ENCODE measurements at regions not wholly inside any gene's neighbourhood (a gene's known extent, or its start where the extent isn't known, plus 50 kb on each side); places are given as distances from the start of the nearest gene placed in this dataset.
"Not testable (repeated sequence)": the region's sequence is repeated elsewhere in the genome, so short reads cannot be mapped to it uniquely, and the experiment has no call there.

DNA sequence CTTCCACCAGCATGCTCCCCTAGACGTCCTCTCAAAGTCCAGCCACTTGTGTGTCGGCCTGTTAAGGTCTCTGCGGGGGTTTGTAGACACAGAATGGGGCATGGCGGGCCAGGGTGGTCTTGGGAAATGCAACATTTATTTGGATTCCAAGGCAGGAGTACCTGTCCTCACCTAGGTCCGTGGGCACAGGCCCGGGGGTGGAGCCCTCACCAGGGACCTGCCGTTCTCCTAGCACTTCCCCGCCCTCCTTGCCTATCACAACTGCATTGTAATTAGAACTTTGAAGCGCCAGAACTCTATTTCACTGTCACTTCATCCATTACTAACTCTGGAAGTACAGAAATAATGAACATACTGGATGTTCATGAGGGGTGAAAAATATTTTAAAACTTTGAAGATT, 268.3 kb upstream of the ACTBL2 start:
- POLR2A ChIA-PET: no interaction called here
- H3K27me3 Mint-ChIP-seq: peaks cover 0 to 18% (median 5%) of the 10 kb centered on the region in 5 donors
- H3K4me3 Mint-ChIP-seq: no peak overlapping the region
- no peak overlapping the region for H3K27ac Mint-ChIP-seq
- no peaks in the 10 kb centered on the region for H3K9me3 Mint-ChIP-seq
- ATAC-seq: no peak
- H3K4me1 Mint-ChIP-seq: no peaks in the 10 kb centered on the region
- H3K36me3 Mint-ChIP-seq: no peaks in the 10 kb centered on the region
- no peak for DNase-seq

DNA sequence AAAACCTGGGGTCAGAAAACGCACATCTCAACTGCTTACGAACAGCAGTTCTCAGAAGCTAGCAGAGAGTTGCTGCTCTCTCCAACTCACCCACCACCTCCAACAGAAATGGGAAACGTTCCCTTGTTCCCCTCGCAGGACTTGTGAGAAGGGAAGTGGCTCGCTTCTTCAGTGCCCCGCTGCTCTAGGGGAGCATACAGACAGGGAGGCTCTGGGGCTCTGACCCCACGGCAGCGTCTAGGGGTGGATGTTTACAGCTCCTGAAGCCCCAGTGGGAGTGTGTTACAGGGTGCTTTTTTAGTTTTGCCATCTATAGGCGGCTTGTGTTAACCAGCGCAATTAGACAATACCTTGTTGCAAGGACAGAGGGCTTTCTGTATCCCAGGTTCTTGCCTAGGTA, 267.7 kb upstream of the ACTBL2 start:
- peaks cover 0 to 16% (median 5%) of the 10 kb centered on the region in 5 donors for H3K27me3 Mint-ChIP-seq
- DNase-seq (no peak), ATAC-seq (no peak)
- no peaks in the 10 kb centered on the region for H3K9me3 Mint-ChIP-seq
- POLR2A ChIA-PET: no interaction called here
- no peaks in the 10 kb centered on the region for H3K4me1 Mint-ChIP-seq
- no peaks in the 10 kb centered on the region for H3K36me3 Mint-ChIP-seq
- H3K27ac Mint-ChIP-seq: no peak overlapping the region
- H3K4me3 Mint-ChIP-seq: no peak overlapping the region

DNA sequence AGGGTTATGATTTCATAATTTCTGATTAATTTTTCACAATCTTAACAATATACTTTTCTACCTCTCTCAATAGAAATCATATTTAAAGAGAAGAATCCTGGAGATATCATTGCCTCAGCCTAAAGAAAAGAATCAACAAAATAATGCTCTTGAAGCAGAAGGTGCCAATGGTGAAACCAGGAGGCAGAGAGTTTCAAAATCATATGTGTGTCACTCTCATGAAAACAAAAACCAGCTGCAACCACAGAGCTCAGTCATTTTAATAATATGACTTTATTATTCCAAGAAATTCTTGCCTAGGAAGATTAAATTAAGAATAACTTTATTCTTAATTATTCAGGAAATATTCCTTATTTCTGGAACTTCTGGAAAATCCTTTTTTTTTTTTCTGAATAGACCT, 266.8 kb upstream of the ACTBL2 start:
- peaks cover 0 to 20% (median 6%) of the 10 kb centered on the region in 5 donors for H3K27me3 Mint-ChIP-seq
- H3K9me3 Mint-ChIP-seq: no peaks in the 10 kb centered on the region
- no peak for DNase-seq
- POLR2A ChIA-PET: no interaction called here
- H3K27ac Mint-ChIP-seq: no peak overlapping the region
- no peaks in the 10 kb centered on the region for H3K36me3 Mint-ChIP-seq
- no peak overlapping the region for H3K4me3 Mint-ChIP-seq
- H3K4me1 Mint-ChIP-seq: no peaks in the 10 kb centered on the region
- ATAC-seq: no peak

DNA sequence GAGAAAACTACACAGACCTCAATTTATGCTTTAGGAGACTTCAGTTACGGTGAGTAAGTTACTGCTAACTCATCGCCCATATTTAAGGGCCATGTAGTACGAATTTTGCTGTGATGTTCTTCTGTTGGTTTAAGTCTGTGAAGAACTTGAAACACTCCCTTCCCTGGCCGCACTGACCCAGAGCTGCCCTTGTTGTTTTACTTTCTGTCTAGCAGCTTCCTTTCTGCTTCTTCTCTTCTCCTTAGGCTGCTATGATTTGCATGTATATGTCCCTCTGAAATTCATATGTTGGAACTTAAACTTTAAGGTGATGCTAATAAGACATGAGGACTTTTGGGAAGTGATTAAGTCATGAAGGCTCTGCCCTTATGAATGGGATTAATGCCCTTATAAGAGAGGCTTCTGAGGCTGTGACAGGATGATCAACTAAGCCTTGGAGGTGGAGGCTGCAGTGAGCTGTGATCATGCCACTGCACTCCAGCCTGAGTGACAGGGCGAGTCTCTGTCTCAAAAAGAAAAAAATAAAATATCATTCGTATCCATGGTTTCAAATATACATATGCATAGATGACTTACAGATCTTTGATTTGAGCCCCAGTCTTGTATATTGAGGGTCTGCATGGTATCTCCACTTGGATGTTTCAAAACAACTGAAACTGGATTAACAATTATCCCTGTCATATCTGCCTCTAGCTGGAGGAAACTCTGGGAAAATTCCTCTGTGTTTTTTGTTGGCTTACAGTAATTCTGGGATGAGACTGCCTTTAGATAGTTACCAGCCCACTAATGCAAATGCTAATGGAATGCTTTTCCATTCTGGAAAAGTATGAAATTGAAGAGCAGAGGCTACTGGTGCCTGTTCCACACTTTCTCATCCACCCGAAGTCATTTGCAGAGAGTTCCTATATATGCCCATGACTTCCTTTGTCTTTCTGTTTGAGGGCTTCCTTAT, 263.4 kb upstream of the ACTBL2 start:
- POLR2A ChIA-PET: no interaction called here
- H3K4me1 Mint-ChIP-seq: no peaks in the 10 kb centered on the region

DNA sequence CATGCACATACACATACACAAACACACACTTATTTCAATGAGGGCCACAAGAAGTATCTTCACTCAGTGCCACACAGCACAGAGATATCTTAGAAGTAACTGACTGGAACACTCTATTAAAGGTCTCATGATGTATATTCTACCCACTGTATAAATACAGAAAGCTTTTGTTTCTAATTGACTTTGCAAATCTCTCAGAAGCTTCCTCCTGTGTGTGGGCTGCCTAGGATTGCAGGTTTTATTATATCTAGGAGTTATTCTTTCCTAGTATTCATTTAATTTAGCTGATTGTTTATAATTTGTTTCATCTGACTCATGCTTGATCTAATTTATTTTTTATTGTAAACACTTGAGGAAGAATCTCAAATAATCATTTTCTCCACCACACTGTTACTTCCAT, 262.4 kb upstream of the ACTBL2 start:
- H3K4me1 Mint-ChIP-seq: no peaks in the 10 kb centered on the region
- no peaks in the 10 kb centered on the region for H3K36me3 Mint-ChIP-seq
- no peaks in the 10 kb centered on the region for H3K9me3 Mint-ChIP-seq
- POLR2A ChIA-PET: no interaction called here
- no peak for ATAC-seq
- no peak overlapping the region for H3K27ac Mint-ChIP-seq
- H3K4me3 Mint-ChIP-seq: no peak overlapping the region
- no peak for DNase-seq
- peaks cover 0 to 16% (median 5%) of the 10 kb centered on the region in 5 donors for H3K27me3 Mint-ChIP-seq

More for the DNA sequence above, 263.4 kb upstream of the ACTBL2 start:
- no peak for DNase-seq
- Mint-ChIP-seq H3K27ac (no peak overlapping the region), H3K9me3 (no peaks in the 10 kb centered on the region), H3K4me3 (no peak overlapping the region), H3K36me3 (no peaks in the 10 kb centered on the region), H3K27me3 (peaks cover 0 to 20% (median 6%) of the 10 kb centered on the region in 5 donors)
- no peak for ATAC-seq

DNA sequence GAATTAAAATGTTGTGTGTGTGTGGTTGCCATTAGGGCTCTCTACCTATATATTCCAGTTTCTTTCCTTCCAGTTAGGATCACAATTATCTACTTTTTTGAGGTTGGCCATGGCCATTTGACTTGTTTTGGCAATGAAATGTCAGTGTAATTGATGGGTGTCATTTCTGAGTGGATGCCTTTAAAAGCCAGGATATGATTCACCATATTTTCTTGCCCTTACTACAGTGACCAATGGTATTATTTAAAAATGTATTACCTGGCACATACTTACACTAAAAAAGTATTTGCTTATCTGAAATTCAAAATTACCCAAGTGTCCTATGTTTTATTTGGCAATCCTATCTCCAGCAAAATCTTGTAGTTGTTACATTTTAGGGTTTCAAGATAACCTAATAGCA, 258.7 kb upstream of the ACTBL2 start:
- Mint-ChIP-seq H3K27ac (no peak overlapping the region), H3K27me3 (peaks cover 0 to 10% (median 0%) of the 10 kb centered on the region in 5 donors), H3K9me3 (peaks cover 0 to 2% (median 0%) of the 10 kb centered on the region in 9 donors), H3K4me1 (no peaks in the 10 kb centered on the region), H3K4me3 (no peak overlapping the region), H3K36me3 (no peaks in the 10 kb centered on the region)
- POLR2A ChIA-PET: no interaction called here
- ATAC-seq (no peak), DNase-seq (no peak)

DNA sequence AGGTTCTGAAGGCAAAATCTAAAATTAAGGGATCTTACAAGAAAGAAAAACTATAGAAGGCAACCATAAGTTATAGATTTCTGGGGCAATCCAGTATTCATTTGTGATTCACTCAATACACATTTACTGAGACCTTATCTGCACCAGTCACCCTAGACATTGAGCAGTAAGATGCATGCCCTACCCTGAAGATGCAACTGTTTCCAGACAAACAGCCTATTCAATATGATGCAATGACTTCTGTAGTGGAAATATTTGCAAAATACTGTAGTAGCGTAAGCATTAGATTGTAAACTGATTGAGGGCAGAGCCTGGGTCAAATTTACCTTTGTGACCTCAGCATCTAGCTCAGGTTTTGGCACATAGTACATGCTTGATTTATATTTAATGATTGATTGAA, 256.2 kb upstream of the ACTBL2 start:
- DNase-seq (no peak), ATAC-seq (no peak)
- H3K9me3 Mint-ChIP-seq: peaks cover 0 to 2% (median 0%) of the 10 kb centered on the region in 9 donors
- no peaks in the 10 kb centered on the region for H3K4me1 Mint-ChIP-seq
- peaks cover 0 to 8% (median 3%) of the 10 kb centered on the region in 5 donors for H3K27me3 Mint-ChIP-seq
- no peak overlapping the region for H3K4me3 Mint-ChIP-seq
- H3K27ac Mint-ChIP-seq: no peak overlapping the region
- H3K36me3 Mint-ChIP-seq: no peaks in the 10 kb centered on the region
- POLR2A ChIA-PET: no interaction called here

DNA sequence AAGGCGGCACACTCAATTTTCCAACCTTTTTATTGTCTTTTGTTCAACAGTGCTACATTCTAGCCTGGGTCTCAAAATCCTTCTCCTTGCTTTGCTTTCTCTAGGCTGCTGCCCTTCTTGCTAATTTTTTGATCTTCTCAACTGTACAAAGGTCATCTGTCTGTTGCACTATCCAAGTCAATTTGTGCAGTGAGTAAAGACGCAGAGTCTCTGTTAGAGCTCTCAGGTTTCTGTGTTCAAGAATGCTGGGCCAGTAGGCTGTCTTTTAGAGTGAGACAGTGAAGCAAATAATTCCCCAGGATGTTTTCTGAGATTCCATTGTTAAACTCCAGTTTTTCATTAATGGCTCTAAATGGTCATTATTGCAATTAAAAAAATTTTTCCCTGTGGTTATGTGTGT, 255.7 kb upstream of the ACTBL2 start:
- H3K9me3 Mint-ChIP-seq: peaks cover 0 to 2% (median 0%) of the 10 kb centered on the region in 9 donors

DNA sequence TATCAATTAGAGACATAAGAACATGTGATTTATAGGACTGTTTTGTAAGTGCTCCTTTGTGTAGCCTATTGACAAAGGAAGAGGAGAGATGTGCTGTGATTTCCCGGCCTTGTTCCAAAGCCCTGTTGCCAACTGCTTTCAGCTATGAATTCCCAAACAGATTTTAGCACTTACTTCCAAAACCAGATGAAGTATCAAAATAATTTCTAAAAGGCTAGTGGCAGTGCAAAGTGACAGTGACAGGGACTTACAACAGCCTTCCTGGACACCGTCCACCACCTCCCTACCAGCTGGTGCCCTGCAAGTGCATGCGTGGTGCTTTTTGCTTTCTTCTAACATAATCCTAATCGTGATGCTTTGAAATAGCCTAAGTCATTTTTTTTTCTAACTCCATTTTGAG, 254.1 kb upstream of the ACTBL2 start:
- no peaks in the 10 kb centered on the region for H3K36me3 Mint-ChIP-seq
- peaks cover 0 to 8% (median 3%) of the 10 kb centered on the region in 5 donors for H3K27me3 Mint-ChIP-seq
- DNase-seq (no peak), ATAC-seq (no peak)
- H3K9me3 Mint-ChIP-seq: peaks cover 0 to 2% (median 0%) of the 10 kb centered on the region in 9 donors
- no peaks in the 10 kb centered on the region for H3K4me1 Mint-ChIP-seq
- POLR2A ChIA-PET: no interaction called here
- no peak overlapping the region for H3K4me3 Mint-ChIP-seq
- H3K27ac Mint-ChIP-seq: no peak overlapping the region

More for the DNA sequence above, 255.7 kb upstream of the ACTBL2 start:
- no peak overlapping the region for H3K4me3 Mint-ChIP-seq
- H3K27ac Mint-ChIP-seq: no peak overlapping the region
- H3K36me3 Mint-ChIP-seq: no peaks in the 10 kb centered on the region
- ATAC-seq (no peak), DNase-seq (no peak)
- H3K4me1 Mint-ChIP-seq: no peaks in the 10 kb centered on the region
- POLR2A ChIA-PET: no interaction called here
- H3K27me3 Mint-ChIP-seq: peaks cover 0 to 8% (median 3%) of the 10 kb centered on the region in 5 donors

DNA sequence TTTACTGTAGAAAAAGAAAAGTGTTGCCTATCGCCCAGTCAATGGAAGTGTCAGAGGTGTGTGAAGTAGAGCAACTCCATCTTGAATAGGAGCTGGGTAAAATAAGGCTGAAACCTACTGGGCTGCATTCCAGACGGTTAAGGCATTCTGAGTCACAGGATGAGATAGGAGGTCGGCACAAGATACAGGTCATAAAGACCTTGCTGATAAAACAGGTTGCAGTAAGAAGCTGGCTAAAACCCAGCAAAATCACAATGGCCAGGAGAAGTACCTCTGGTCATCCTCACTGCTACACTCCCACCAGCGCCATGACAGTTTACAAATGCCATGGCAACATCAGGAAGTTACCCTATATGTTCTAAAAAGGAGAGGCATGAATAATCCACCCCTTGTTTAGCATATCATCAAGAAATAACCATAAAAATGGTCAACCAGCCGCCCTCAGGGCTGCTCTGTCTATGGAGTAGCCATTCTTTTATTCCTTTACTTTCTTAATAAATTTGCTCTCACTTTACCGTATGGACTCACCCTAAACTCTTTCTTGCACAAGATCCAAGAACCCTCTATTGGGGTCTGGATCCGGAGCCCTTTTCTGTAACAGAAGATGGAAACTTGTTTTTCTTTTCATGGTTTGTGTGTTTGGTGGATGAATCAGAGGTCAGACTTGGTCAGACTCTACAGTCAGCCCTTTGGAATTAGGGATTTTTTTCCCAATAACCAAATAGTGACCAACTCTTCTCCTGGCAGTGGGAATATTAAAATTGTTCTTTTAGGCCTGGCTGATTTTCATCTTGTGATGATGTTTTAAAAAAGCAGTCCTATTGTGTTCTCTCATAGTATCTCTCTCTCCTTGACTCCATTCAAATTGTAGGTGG, 252.9 kb upstream of the ACTBL2 start:
- DNase-seq, H3K36me3 Mint-ChIP-seq, ATAC-seq, H3K9me3 Mint-ChIP-seq, H3K4me1 Mint-ChIP-seq, H3K4me3 Mint-ChIP-seq, H3K27ac Mint-ChIP-seq, POLR2A ChIA-PET: not testable (repeated sequence)
- peaks cover 0 to 13% (median 3%) of the 10 kb centered on the region in 5 donors for H3K27me3 Mint-ChIP-seq

DNA sequence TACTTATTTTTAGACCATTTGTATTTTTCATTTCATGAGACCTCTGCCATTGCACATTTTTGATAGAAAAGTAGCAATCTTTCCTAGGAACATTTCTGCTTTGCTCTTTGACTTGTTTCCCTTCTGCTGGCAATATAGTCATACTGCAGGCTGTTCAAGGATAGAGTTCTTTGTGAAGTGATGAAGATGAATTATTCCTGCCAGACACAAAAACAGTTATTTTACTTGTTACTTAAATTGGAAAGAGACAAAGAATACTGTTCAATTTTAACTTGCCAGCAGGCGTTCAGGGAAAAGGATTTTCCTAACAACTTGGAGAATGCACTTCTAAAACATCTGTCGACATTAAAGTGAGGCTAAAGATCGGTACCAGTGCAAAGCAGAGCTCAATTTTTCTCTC, 251.7 kb upstream of the ACTBL2 start:
- DNase-seq (no peak), ATAC-seq (no peak)
- Mint-ChIP-seq H3K4me1 (no peaks in the 10 kb centered on the region), H3K27ac (no peak overlapping the region), H3K9me3 (peaks cover 0 to 10% (median 0%) of the 10 kb centered on the region in 9 donors), H3K36me3 (no peaks in the 10 kb centered on the region), H3K27me3 (peaks cover 0 to 13% (median 3%) of the 10 kb centered on the region in 5 donors), H3K4me3 (no peak overlapping the region)
- POLR2A ChIA-PET: no interaction called here

DNA sequence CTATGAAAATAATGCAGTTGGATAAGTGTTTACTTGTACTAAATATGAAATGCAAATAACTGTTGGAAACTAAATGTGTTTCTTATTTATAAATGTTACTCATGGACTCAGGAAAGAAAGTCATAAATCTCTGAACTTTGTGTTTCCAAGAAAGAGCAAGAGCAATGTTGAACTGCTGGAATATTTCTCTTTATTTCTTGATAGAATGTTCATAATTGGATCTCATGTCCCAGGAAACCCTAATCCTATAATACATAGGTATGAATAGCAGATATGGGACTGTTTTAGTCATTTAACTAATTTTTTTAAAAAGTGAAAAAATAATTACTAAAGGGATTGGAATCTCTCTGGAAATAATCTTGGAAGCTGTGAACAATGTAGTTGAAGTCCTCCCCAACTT, 245.0 kb upstream of the ACTBL2 start:
- Mint-ChIP-seq H3K4me3 (no peak overlapping the region), H3K36me3 (peaks cover 0 to 4% (median 0%) of the 10 kb centered on the region in 3 donors), H3K27me3 (peaks cover 0 to 18% (median 7%) of the 10 kb centered on the region in 5 donors), H3K27ac (no peak overlapping the region), H3K4me1 (no peaks in the 10 kb centered on the region), H3K9me3 (peaks cover 0 to 10% (median 2%) of the 10 kb centered on the region in 9 donors)
- POLR2A ChIA-PET: no interaction called here
- DNase-seq (no peak), ATAC-seq (no peak)

All from naive thymus-derived CD8-positive, alpha-beta T cell (primary cell).